Transverse colon (tissue), 3 donors: ENCODE measurements at regions not wholly inside any gene's neighbourhood (a gene's known extent, or its start where the extent isn't known, plus 50 kb on each side); places are given as distances from the start of the nearest gene placed in this dataset.

ENCODE experiments used
- CTCF ChIP-seq, 5 experiments: fragments of 200-600 bp in 3 of 5; fragments of 450-650 bp in 2 of 5; sonication (generic) in 3 of 5; IDR thresholded peaks; 1 replicate in 2 of 5; 2 replicates in 3 of 5; pipeline ENCODE4 v1.5.1; 2016 to 2017; ENCODE audit warnings: antibody characterized with exemption in 5 of 5, inconsistent platforms in 3 of 5, mild to moderate bottlenecking in 2 of 5, moderate library complexity in 1 of 5
- EP300 ChIP-seq: sonication (generic); formaldehyde crosslinking; IDR thresholded peaks from one replicate; pipeline ENCODE4 v1.6.1; 2017; ENCODE audit warnings: antibody characterized with exemption, low read depth
- POLR2A ChIP-seq: fragments of 450-650 bp; IDR thresholded peaks from one replicate; pipeline ENCODE4 v1.6.1; 2016; ENCODE audit warnings: antibody characterized with exemption, mild to moderate bottlenecking, moderate library complexity

- TF ChIP-seq CTCF (IDR thresholded peaks at IDR 0.05) (no peak), POLR2A (no peak), EP300 (no peak)
Measured at GRCh38 chr12:31201382-31201781, 124.6 kb downstream of the SINHCAF start.
